AG04449 (cell line): ENCODE measurements at regions not wholly inside any gene's neighbourhood (a gene's known extent, or its start where the extent isn't known, plus 50 kb on each side); places are given as distances from the start of the nearest gene placed in this dataset.

Source experiments
- CTCF ChIA-PET: fragments of 350-600 bp; formaldehyde crosslinking; extraction: SDS; loops from one replicate; lab custom pipeline; 2021; ENCODE audit warnings: antibody characterized with exemption; lab: Yijun Ruan, JAX
- POLR2A ChIA-PET: fragments of 400-600, 350-600 bp; formaldehyde crosslinking; extraction: SDS; loops from one replicate; lab custom pipeline; 2020; ENCODE audit warnings: antibody characterized with exemption, inconsistent platforms; lab: Yijun Ruan, JAX
- DNase-seq: peaks from one replicate; pipeline ENCODE4 v3.0.0-alpha.2; 2010; ENCODE audit warnings: low read depth, low spot score
- H3K4me3 ChIP-seq: 2 replicates; pipeline ENCODE4 v1.5.1; 2011; ENCODE audit warnings: low read depth, mild to moderate bottlenecking, control low read depth, low read length
- TF ChIP-seq, protein P1 (sequence below): IDR thresholded peaks from one replicate; pipeline ENCODE4 v1.5.1; 2011; ENCODE audit warnings: mild to moderate bottlenecking, moderate library complexity, low read length, control low read depth, inconsistent platforms; ENCODE audit not compliant: insufficient read depth; ENCODE audit errors: missing control alignments

DNA sequence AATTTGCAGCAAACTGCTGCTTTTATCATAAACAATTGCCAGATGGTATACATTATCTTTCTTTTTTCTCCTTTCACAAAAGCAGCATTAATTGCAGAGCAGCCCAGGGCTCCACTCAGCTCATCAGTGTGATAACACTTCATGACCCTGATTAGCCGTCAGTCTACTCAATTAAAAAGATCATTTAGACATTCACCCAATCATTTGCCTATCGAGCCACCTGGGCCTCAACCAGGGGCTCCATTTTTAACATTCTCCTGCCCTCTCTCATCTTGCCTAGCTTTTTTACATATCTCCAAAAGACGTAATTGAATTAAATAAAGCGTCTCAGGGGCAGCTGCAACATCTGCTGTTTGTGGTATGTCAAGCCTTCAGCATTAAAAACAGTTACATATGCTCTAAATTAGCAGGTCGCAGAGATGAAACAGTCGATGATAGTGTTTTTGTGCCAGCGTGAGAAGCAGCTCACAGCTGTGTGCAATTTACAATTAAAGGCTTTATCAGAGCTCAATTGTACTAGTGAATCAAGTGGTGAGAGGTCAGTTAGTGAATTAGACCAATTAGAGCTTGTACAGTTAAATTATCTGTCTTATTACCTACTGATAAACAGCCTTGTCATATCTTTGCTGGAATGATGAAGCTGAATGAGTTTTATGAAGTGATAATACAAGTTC lies 522.5 kb downstream of the ETV1 start:
- TF ChIP-seq, protein P1, sequence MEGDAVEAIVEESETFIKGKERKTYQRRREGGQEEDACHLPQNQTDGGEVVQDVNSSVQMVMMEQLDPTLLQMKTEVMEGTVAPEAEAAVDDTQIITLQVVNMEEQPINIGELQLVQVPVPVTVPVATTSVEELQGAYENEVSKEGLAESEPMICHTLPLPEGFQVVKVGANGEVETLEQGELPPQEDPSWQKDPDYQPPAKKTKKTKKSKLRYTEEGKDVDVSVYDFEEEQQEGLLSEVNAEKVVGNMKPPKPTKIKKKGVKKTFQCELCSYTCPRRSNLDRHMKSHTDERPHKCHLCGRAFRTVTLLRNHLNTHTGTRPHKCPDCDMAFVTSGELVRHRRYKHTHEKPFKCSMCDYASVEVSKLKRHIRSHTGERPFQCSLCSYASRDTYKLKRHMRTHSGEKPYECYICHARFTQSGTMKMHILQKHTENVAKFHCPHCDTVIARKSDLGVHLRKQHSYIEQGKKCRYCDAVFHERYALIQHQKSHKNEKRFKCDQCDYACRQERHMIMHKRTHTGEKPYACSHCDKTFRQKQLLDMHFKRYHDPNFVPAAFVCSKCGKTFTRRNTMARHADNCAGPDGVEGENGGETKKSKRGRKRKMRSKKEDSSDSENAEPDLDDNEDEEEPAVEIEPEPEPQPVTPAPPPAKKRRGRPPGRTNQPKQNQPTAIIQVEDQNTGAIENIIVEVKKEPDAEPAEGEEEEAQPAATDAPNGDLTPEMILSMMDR = no peak
- ChIA-PET CTCF (no interaction called here), POLR2A (no interaction called here)
- H3K4me3 ChIP-seq = no peak overlapping the region
- DNase-seq = no peak

DNA sequence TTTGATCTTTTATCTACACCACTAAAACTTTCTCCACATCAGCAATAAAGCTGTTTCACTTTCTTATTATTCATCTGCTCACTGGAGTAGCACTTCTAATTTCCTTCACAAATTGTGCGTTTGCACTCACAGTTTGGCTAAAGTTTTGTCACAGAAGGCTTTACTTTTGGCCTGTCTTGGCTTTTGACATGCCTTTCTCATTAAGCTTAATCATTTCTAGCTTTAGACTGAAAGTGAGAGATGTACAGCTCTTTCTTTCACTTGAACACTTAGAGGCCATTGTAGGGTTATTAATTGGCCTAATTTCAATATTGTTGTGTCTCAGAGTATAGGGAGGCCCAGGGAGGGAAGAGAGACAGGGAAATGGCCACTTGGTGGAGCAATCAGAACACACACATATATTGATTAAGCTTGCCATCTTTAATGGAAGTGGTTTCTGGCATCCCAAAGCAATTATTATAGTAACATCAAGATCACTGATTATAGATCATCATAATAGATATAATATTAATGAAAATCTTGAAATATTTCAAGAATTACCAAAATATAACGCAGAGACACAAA lies 512.5 kb downstream of the ETV1 start:
- ChIA-PET CTCF (no interaction called here), POLR2A (no interaction called here)
- no peak for DNase-seq
- TF ChIP-seq, protein P1 = no peak
- H3K4me3 ChIP-seq = no peak overlapping the region

DNA sequence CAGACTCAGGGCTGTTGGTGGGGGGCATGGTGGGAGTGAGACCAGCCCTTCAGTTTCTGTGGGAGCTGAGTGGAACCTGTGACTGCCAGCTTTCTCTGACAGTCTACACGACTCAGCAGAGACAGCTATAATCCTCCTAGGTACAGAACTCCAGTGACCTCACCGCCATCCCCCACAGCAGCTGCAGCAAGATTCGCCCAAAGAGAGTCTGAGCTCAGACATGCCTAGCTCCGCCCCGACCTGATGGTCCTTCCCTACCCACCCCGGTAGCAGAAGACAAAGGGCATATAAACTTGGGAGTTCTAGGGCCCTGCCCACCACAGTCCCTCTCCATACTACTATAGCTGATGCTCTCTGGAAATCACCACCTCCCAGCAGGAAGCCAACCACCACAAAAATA lies 500.1 kb downstream of the ETV1 start:
- no peak for DNase-seq
- TF ChIP-seq, protein P1 = no peak

DNA sequence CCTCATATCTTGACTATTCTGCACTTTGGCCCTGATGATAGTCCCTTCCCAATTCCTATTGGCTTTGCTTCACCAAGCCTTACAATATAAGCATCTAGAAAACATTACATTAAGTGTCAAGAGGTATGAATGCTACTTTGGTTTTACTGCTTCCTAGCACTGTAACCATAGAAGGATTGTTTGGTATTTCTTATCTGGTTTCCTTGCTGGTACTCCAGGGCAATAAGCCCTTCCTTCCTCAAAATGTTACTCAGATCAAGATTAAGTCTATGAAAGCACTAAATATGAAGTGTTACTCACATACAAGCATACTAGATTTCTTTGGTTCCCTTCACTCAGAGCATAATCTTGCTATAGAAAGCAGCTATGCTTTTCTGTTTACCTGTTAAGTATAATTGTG lies 492.5 kb downstream of the ETV1 start:
- TF ChIP-seq, protein P1 = no peak
- ChIA-PET CTCF (no interaction called here), POLR2A (no interaction called here)
- no peak overlapping the region for H3K4me3 ChIP-seq
- DNase-seq = no peak

More for the DNA sequence above, 500.1 kb downstream of the ETV1 start:
- H3K4me3 ChIP-seq = no peak overlapping the region
- ChIA-PET POLR2A (no interaction called here), CTCF (no interaction called here)

DNA sequence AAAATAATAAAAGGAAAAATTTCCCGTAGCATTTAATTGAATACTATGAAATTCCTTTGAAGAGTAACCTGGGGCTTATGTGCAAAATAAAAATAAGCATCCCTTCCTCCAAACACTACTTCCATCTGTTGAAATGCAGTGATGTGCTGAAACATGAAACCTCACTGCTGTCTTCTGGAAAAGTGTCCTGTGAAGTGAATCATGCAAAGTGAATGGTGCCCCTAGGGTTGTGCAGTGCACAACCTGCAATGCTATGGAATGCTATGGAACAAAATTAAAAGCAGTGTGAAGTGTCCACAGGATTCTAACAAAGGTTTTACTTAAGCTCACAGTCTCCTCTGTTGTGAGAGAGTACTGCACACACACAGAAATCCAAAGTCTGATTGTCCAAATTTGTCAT lies 480.9 kb downstream of the ETV1 start:
- POLR2A ChIA-PET = no interaction called here
- CTCF ChIA-PET = no interaction called here
- TF ChIP-seq, protein P1 = no peak
- DNase-seq = no peak
- no peak overlapping the region for H3K4me3 ChIP-seq

DNA sequence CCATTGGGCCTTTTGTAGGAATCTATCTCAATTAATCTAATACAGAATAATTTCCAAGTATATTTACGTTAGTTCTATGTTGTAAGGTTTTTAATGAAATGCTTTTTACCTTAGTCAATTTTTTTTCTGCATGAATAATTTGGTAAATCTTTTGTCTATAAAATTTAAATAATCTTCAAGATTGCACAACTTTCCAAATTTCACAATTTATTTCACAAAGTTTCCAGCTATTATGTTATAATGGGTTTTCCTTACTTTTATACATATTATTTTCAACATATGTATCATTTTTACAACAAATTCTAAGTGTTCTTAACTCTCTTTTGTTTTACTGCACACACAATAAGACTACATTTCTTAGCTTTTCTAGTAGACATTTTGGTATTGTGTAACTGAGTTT lies 470.7 kb downstream of the ETV1 start:
- H3K4me3 ChIP-seq = no peak overlapping the region
- TF ChIP-seq, protein P1 = no peak
- ChIA-PET CTCF (no interaction called here), POLR2A (no interaction called here)
- no peak for DNase-seq
